Activated CD4-positive, alpha-beta T cell treated with anti-CD3 and anti-CD28 coated beads, Interleukin-2, amount 50 U/mL, for 1 hour (primary cell): ENCODE measurements at regions not wholly inside any gene's neighbourhood (a gene's known extent, or its start where the extent isn't known, plus 50 kb on each side); places are given as distances from the start of the nearest gene placed in this dataset.

Source experiments
- DNase-seq: peaks from one replicate; pipeline ENCODE4 v3.0.0-alpha.2; 2020

GRCh38 chr3:188940573-188940932, 231.2 kb upstream of the TPRG1 start:
- DNase-seq = no peak

DNA sequence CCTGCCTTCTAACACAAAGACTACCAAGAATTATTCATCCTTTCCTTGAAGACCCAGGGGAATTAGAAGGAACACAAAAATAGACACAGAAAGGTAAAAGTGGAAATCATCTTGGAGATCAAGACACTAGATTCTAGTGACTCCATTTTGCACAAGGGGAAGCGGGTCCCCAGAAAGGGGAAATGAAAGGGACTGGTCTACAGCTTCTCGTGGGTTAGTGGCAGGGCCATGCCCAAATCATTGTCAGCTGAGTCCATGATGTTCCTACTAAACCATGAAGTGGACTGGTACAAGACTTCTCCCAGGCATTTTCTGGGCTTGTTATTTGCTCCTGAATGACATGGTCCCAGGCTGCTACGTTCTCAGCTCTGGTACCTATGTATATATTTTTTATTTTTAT, 230.7 kb upstream of the TPRG1 start:
- DNase-seq = no peak

DNA sequence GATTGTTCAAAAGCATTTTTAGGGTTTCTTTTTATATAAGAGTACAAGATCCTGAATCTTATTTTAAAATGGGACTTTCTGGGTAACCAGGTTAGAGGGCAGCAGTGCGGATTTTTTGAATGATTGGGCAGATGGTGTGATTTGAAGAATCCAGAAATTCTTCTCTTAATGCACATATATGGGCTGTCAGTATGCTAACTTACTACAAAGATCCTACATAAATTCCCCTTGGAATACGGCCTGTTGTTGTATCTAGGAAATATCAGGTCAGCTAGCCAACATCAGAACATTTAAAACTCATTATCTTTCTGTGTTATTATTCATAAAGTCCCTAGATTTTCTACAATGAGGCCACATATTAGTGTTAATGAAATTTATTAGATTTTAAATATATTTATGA, 229.6 kb upstream of the TPRG1 start:
- DNase-seq = no peak

- DNase-seq = no peak
Observed at GRCh38 chr3:188943591-188943990, 228.2 kb upstream of the TPRG1 start.

DNA sequence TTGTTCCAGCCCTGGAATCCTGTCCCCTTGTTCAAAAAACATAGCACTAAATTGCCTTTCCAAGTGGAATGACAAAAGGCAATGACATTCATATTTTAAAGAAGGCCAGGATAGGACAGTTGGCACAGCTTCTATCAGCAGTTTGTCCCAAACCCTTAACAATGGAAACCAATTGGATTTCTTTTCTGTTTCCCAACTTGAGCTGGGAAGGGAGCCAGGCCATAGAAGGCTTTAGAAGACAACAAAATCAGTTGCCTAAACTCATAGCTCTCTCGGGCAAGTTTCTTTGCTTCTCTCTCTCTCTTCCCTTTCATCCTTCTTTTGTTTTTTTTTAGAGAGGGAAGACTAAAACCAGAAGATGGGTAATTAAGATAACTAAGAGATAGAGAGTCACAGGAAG, 227.7 kb upstream of the TPRG1 start:
- DNase-seq = no peak

DNA sequence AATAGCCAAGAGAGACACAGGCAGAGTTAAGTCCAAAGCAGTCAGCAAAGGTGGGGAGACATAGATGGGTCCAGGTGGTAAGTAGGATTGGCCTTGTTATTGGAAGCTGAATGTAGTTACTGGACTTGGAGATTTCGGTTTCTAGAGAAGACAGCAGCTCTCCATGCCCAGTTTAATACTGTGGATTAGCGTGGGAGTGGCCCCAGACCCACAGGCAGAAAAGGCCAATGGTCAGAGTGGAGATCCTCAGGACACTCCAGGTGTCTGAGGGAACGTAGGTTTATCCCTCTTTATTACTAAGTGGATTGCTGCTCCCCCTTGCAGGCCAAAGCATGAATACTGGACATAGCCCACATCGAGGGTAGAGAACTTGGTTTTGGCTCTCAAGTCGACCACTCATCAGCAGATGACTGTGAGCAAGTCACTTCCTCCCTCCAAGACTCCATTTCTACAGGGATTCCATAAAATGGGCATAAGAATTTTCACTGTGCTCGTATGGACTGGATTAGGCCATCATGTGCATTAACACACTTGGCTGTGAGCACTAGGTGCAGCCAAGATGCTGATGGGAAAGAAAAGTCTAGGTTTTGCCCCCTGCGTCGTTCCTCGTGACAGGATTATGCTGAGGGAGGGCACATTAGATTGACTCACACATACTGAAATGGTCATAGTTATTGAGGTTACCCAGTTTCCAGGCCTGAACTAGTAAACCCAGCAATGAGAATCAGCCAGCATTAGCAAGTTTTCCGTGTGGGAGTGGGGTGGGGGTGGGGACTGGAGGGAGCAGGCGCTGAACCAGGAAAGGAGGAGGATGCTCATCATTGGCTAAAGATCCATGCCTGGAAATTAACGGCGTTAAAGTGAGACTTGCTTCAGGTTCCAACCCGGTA, 225.2 kb upstream of the TPRG1 start:
- DNase-seq = no peak

DNA sequence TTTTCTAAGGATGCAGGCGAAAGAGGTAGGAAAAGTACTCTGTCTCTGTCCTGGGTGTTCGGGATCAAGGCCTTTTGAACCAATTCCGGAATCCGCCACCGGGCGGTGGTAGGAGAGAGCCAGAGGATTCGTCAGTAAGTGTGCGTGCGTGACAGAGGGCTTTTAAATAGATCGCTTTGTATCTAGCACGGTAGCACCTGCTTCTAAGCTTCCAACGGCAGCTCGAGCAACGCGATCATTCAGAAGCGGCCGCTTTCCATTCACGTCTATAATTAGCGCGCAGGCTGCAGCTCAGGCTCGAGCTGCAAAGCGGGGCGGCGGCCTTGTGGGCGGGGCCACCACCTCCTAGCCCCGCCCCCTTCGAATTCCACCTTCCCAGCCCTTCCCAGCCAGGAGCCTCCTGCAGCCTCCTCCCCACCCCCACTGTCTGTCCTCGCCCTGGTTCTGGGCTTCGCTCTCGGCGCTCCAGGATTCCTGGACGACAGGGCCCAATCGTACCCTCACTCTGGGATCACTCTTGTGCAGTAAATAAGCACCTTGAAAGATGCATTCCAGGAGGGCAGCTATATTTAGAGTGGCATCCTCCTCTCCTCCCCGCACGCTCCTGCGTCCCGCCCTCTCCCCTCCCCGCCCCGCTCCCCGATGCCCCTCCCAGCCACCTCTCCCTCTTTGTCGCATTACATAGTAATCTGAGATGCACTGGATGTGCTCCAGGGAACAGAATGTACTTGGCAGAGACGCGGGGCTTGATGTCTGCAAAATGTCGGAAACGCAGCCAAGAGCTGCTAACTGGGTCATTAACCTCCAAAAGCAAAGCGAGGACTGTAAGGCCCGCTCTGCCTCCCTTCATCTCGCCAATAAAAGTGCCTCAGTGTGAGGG, 224.1 kb upstream of the TPRG1 start:
- no peak for DNase-seq

DNA sequence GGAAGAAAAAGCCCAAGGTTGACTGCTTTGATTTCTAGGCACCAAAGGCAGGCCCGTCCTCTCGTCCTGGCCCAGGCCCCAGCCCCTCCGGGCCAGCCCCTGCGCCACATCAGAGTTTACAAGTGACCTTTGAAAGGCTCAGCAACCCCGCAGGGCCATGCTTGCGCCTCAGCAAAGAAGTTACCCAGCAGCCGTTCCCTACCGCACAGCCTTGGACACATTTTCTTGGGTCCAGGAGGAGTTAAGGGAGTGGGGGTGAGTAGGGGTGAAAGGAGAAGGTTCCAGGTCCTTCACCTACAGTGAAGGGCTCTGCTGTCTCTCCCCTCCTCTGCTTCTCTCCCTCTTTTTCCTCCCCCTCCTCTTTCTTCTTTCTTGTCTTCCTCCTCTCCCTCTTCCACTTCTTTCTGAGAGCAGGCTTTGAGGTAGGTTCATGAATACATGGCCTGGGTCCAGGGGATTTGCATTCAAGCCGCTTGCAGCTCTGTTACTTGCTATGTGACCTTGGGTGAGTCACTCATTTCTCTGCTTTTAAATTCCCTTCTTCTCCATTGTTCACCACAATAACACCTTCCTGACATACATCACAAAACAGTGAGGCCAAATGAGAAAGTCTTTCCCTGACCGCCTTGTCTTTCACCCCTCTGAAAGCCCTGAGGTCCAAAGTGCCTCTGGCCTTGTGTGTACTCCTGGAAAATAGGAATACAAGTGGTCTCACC, 223.3 kb upstream of the TPRG1 start:
- DNase-seq = no peak

GRCh38 chr3:188948997-188949389, 222.8 kb upstream of the TPRG1 start:
- no peak for DNase-seq

DNA sequence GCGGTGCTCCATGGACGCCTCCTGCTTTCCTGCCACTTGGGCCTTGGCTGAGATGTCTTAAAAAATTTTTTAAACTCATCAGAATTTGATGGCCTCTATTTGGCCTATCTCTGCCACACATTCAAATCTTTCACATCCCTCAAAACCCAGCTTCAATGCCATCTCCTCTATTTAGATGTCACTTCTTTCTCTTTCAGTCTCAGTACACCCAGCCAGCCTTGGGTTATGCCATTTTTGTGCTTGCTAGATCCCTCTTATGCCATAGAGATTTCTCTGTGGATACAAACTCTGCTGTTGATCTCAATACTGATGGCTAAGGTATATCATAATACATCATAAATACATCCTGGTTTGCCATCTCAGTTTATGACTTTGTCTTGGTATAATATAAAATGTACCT, 222.3 kb upstream of the TPRG1 start:
- DNase-seq = no peak

DNA sequence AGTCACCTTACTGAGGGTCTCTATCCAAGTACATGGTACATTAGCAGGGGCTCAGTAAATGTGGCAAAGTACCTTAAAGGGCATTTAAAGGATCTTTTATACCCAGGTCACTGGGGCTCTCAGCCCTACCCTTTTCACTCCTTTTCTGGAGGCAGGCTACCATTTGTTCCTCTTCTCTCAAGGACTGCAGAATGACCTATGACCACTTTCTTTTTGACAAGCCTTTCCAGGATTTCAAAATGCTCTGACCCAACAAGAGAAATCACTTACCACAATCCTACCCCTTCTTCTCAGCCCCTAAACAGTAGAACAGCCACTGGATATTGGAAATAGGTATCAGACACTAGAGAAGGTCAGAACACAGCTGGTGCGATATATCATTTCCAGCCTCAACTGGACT, 221.8 kb upstream of the TPRG1 start:
- DNase-seq = no peak

GRCh38 chr3:188950832-188951489, 220.8 kb upstream of the TPRG1 start:
- DNase-seq = no peak

DNA sequence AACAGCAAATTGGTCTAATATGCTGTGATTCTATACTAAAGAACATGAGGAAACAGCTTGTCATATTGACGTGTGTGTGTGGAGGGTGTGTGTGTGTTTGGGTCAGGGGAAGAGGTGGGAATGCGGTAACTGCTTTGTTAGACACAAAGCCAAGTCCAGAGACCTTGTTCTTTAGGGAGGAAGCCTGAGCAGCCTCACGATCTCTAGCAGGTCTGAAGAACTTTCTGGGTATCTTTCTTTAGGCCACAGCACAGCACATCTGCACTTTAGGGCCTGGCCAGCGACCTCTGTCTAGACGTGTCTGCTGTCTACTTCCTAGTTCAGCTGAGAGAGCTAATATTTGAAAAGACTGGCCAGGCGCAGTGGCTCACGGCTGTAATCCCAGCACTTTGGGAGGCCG, 220.0 kb upstream of the TPRG1 start:
- no peak for DNase-seq

GRCh38 chr3:188954590-188955208, 217.1 kb upstream of the TPRG1 start:
- peak; percentile 65 for DNase-seq

- DNase-seq = no peak
Observed at GRCh38 chr3:188955919-188956318, 215.9 kb upstream of the TPRG1 start.

DNA sequence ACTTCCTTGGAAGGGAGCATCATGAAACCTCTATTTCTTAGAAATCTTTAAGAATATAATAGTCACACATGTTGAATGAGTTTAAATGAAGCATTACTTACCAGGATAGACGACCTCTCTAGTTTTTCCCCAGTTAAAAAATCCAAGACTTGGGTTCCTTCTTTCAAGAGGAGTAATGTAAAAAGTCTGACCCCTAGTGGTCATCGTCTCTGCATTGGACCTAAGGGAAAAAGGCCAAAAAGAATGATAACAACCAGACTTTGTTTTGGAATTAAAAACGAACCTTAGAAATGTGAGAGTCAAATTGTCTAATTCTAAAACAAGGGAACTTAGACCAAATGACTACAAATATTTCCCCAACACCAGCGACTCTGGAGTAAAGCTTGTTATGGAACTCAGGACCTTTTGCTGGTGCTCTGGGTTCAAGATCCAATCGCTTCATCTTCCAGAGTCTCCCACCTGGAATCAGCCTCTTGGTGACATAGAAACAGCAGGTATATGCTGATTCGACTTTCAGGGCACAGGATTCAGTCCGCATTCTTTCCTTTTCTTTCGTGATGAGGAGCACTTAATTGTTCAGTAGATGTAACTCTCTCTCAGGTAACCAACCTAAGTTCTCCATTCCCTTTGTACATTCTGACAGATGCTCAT, 214.8 kb upstream of the TPRG1 start:
- no peak for DNase-seq

- DNase-seq = no peak
Observed at GRCh38 chr3:188959013-188959412, 212.8 kb upstream of the TPRG1 start.

DNA sequence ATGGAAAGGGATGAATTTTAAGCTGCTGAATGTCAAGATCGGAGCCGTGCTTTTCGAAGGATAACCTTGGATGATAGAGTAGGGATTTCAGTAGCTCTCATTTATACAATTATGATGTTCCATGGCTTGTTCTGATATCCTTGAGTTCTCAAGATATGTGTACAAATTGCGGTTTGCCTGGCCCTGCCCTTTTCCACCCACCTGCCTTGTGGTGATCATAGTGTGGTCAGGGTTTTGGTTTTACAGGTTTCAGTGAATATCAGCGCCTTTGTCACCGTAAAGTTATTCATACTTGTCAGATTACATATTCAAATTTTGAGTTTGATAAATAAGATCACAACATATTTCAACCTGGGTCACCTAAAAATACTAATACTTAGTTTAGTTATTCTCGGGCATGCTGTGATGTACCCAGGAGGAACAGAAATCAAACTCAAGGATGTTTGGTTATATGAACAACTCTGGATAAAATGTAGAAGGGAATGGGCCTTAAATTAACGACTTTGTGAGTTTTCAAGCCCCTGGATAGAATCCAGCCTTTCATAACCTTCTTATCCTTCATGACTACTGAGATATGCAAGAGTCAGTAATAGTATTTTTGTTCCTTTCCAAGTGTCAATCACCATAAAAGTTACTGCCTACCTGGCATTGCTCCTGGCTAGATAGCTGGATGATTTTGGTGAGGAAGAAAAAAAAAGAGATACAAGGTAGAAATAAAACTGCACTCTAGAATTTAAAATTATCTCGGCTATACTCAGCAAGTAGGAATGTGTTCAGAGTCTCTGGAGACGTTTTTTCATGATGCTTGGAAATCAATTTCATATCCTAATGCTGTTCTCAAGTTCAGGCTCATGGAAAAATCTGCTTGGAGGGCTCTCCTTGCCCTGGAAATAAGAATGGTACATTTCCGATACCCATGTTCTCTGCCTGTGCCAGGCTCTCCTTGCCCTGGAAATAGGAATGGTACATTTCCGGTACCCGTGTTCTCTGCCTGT, 209.2 kb upstream of the TPRG1 start:
- DNase-seq = no peak

DNA sequence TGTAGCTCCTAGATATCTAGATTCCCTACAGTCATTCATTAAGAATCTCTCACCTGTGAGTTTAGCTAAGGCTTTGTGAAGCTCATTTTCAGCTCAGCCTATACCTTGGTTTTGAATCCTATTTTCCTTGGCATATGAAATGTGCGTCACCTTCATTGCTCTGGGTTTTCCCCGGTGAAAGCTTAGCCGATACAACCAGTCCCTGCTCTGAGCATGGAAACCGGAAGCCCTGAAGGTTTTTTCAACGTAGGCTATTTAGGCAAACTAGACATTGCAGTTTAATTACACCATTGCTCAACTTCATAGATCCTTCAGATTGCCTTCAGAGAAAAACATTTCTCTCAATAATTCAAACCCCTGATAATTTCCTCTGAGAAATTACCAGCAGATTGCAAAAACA, 206.8 kb upstream of the TPRG1 start:
- no peak for DNase-seq

- DNase-seq = no peak
Observed at GRCh38 chr3:188972310-188972709, 199.5 kb upstream of the TPRG1 start.
